ENCODE measurements at regions not wholly inside any gene's neighbourhood (a gene's known extent, or its start where the extent isn't known, plus 50 kb on each side); places are given as distances from the start of the nearest gene placed in this dataset.

- TF ChIP-seq, protein P1, sequence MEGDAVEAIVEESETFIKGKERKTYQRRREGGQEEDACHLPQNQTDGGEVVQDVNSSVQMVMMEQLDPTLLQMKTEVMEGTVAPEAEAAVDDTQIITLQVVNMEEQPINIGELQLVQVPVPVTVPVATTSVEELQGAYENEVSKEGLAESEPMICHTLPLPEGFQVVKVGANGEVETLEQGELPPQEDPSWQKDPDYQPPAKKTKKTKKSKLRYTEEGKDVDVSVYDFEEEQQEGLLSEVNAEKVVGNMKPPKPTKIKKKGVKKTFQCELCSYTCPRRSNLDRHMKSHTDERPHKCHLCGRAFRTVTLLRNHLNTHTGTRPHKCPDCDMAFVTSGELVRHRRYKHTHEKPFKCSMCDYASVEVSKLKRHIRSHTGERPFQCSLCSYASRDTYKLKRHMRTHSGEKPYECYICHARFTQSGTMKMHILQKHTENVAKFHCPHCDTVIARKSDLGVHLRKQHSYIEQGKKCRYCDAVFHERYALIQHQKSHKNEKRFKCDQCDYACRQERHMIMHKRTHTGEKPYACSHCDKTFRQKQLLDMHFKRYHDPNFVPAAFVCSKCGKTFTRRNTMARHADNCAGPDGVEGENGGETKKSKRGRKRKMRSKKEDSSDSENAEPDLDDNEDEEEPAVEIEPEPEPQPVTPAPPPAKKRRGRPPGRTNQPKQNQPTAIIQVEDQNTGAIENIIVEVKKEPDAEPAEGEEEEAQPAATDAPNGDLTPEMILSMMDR (IDR thresholded peaks at IDR 0.05; ENCODE audit: borderline replicate concordance, control extremely low read depth, extremely low read depth, insufficient read depth, missing control alignments) = no peak
- DNase-seq (ENCODE audit: low spot score) = no peak
- in situ Hi-C loops (cut with MboI; ENCODE audit: low sequenced_read_pairs, unreplicated experiment) = no loop called here
Observed at GRCh38 chr11:103556171-103556570, 446.9 kb downstream of the DYNC2H1 start.

GRCh38 chr11:103566116-103566515, 456.9 kb downstream of the DYNC2H1 start:
- DNase-seq (ENCODE audit: low spot score) = no peak
- in situ Hi-C loops (cut with MboI; ENCODE audit: low sequenced_read_pairs, unreplicated experiment) = no loop called here
- TF ChIP-seq, protein P1 (IDR thresholded peaks at IDR 0.05; ENCODE audit: borderline replicate concordance, control extremely low read depth, extremely low read depth, insufficient read depth, missing control alignments) = no peak

- in situ Hi-C loops (cut with MboI; ENCODE audit: low sequenced_read_pairs, unreplicated experiment) = no loop called here
- TF ChIP-seq, protein P1 (IDR thresholded peaks at IDR 0.05; ENCODE audit: borderline replicate concordance, control extremely low read depth, extremely low read depth, insufficient read depth, missing control alignments) = no peak
- no peak for DNase-seq (ENCODE audit: low spot score)
Observed at GRCh38 chr11:103581760-103582159, 454.7 kb upstream of the DDI1 start.

- no peak for DNase-seq (ENCODE audit: low spot score)
- TF ChIP-seq, protein P1 (IDR thresholded peaks at IDR 0.05; ENCODE audit: borderline replicate concordance, control extremely low read depth, extremely low read depth, insufficient read depth, missing control alignments) = no peak
- in situ Hi-C loops (cut with MboI; ENCODE audit: low sequenced_read_pairs, unreplicated experiment) = no loop called here
Observed at GRCh38 chr11:103582351-103582909, 454.0 kb upstream of the DDI1 start.

- in situ Hi-C loops (cut with MboI; ENCODE audit: low sequenced_read_pairs, unreplicated experiment) = no loop called here
- DNase-seq (ENCODE audit: low spot score) = no peak
- TF ChIP-seq, protein P1 (IDR thresholded peaks at IDR 0.05; ENCODE audit: borderline replicate concordance, control extremely low read depth, extremely low read depth, insufficient read depth, missing control alignments) = no peak
Observed at GRCh38 chr11:103584021-103584420, 452.4 kb upstream of the DDI1 start.

- no peak for DNase-seq (ENCODE audit: low spot score)
- in situ Hi-C loops (cut with MboI; ENCODE audit: low sequenced_read_pairs, unreplicated experiment) = no loop called here
- TF ChIP-seq, protein P1 (IDR thresholded peaks at IDR 0.05; ENCODE audit: borderline replicate concordance, control extremely low read depth, extremely low read depth, insufficient read depth, missing control alignments) = no peak
Observed at GRCh38 chr11:103584720-103585119, 451.7 kb upstream of the DDI1 start.
